ENCODE measurements at regions not wholly inside any gene's neighbourhood (a gene's known extent, or its start where the extent isn't known, plus 50 kb on each side); places are given as distances from the start of the nearest gene placed in this dataset.

DNA sequence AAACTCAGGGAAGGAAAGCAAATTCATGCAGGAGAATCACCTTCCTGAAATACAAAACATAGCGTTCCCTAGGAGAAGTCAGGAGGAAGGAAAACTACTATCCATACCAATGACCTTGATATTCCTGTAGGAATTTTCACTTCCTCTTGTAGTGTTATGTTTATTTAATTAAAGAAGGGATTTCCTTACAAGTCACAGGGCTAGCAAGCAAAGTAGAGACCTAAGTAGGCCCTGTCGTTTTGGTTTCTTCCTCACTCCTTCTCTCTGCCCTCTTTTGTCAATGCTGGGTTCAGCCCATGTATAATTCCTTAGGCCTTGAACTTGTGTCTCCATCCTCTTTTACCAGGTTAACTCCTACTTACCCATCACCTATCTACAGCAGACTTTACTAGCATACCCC, 435.2 kb upstream of the LRATD1 start:
- WGBS (ENCODE audit: extremely low coverage, insufficient read length, low lambda C conversion rate): no CpG with 5 or more reads among the region's 2 CpGs
- no peak for DNase-seq
- no peak overlapping the region for H3K4me3 Mint-ChIP-seq

More for the DNA sequence above, 435.2 kb upstream of the LRATD1 start:
- H3T11ph ChIP-seq (ENCODE audit: low read length): no peak overlapping the region
- H3K9ac ChIP-seq (ENCODE audit: extremely low read depth, insufficient read length, low read length): no peak overlapping the region
- H2BK15ac ChIP-seq (ENCODE audit: low read depth, low read length): no peak overlapping the region
- no peak overlapping the region for H4K8ac ChIP-seq (replicated peaks; ENCODE audit: insufficient read length, low read depth, low read length)
- no peak overlapping the region for H3K4me2 ChIP-seq (ENCODE audit: insufficient read depth, insufficient read length, low read length)
- no peak overlapping the region; a peak in 1 of 7 replicates for H3K27ac Mint-ChIP-seq
- H3K79me2 ChIP-seq (ENCODE audit: insufficient read depth, low read length): no peaks in the 10 kb centered on the region
- peaks cover 0 to 2% of the 10 kb centered on the region in 2 experiments; a peak in 2 of 5 replicates for H3K9me3 Mint-ChIP-seq
- H3K18ac ChIP-seq (ENCODE audit: insufficient read length, low read depth, low read length): no peak overlapping the region
- no peak overlapping the region for H4K91ac ChIP-seq (ENCODE audit: insufficient read length, low read depth, low read length)
- peak overlapping the region; percentile 5 for H3K27ac ChIP-seq (ENCODE audit: insufficient read length, low read depth, low read length)
- no peak overlapping the region for H3K23ac ChIP-seq (ENCODE audit: insufficient read length, low read depth, low read length)
- H3K79me1 ChIP-seq (ENCODE audit: insufficient read depth, low read depth, low read length, poor library complexity, severe bottlenecking): no peaks in the 10 kb centered on the region
- peaks cover 7 to 15% of the 10 kb centered on the region in 2 experiments for H3K4me1 Mint-ChIP-seq
- H3K4me1 ChIP-seq (ENCODE audit: insufficient read depth, low read length): peaks cover 8% of the 10 kb centered on the region; the same call in 1 of the 2 replicates
- H3K27me3 ChIP-seq (ENCODE audit: insufficient read depth, low read length): no peaks in the 10 kb centered on the region
- no peak overlapping the region for H2BK120ac ChIP-seq (ENCODE audit: low read depth, low read length, poor library complexity, severe bottlenecking)
- no peaks in the 10 kb centered on the region for H3K23me2 ChIP-seq (ENCODE audit: insufficient read length, low read depth, low read length, poor library complexity, severe bottlenecking)
- no peaks in the 10 kb centered on the region for H3K36me3 Mint-ChIP-seq (ENCODE audit: insufficient read depth in 1 of 3, low read depth in 3 of 3)
- no peak overlapping the region for H2AFZ ChIP-seq (ENCODE audit: low read length)
- H3K9me3 ChIP-seq (ENCODE audit: control insufficient read depth, low read depth, low read length): no peaks in the 10 kb centered on the region
- TF ChIP-seq, protein P1, sequence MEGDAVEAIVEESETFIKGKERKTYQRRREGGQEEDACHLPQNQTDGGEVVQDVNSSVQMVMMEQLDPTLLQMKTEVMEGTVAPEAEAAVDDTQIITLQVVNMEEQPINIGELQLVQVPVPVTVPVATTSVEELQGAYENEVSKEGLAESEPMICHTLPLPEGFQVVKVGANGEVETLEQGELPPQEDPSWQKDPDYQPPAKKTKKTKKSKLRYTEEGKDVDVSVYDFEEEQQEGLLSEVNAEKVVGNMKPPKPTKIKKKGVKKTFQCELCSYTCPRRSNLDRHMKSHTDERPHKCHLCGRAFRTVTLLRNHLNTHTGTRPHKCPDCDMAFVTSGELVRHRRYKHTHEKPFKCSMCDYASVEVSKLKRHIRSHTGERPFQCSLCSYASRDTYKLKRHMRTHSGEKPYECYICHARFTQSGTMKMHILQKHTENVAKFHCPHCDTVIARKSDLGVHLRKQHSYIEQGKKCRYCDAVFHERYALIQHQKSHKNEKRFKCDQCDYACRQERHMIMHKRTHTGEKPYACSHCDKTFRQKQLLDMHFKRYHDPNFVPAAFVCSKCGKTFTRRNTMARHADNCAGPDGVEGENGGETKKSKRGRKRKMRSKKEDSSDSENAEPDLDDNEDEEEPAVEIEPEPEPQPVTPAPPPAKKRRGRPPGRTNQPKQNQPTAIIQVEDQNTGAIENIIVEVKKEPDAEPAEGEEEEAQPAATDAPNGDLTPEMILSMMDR (conservative IDR thresholded peaks at IDR 0.05): no peak
- no peak overlapping the region for H2AK5ac ChIP-seq (ENCODE audit: insufficient read length, low read length)
- H4K5ac ChIP-seq (ENCODE audit: insufficient read length, low read depth, low read length): no peak overlapping the region
- no peak overlapping the region for H2BK20ac ChIP-seq (ENCODE audit: low read depth, low read length, poor library complexity, severe bottlenecking)
- no peak overlapping the region for H3K14ac ChIP-seq (ENCODE audit: insufficient read depth, low read length)
- no peak overlapping the region for H3K56ac ChIP-seq (ENCODE audit: insufficient read length, low read depth, low read length)
- H3K27me3 Mint-ChIP-seq (ENCODE audit: low read depth): no peaks in the 10 kb centered on the region
- H4K20me1 ChIP-seq (ENCODE audit: control insufficient read depth, insufficient read depth, insufficient read length): no peaks in the 10 kb centered on the region
- no peak overlapping the region for H2BK12ac ChIP-seq (ENCODE audit: insufficient read length, low read depth, low read length)
- no peak overlapping the region for H2BK5ac ChIP-seq (ENCODE audit: insufficient read length, low read length)
- H3K4ac ChIP-seq (ENCODE audit: low read depth, low read length): no peak overlapping the region
